WTC11 (cell line): ENCODE measurements at regions not wholly inside any gene's neighbourhood (a gene's known extent, or its start where the extent isn't known, plus 50 kb on each side); places are given as distances from the start of the nearest gene placed in this dataset.

Experiments
- AFF4 ChIP-seq: sonication (generic); formaldehyde crosslinking; IDR thresholded peaks from 2 replicates; pipeline ENCODE4 v1.8.1; 2023; ENCODE audit warnings: mild to moderate bottlenecking, missing genetic modification reagents, borderline replicate concordance
- ATF6 ChIP-seq: sonication (generic); formaldehyde crosslinking; IDR thresholded peaks from 2 replicates; pipeline ENCODE4 v1.8.1; 2023; ENCODE audit warnings: mild to moderate bottlenecking, missing genetic modification reagents
- CBFB ChIP-seq: sonication (generic); formaldehyde crosslinking; IDR thresholded peaks from 2 replicates; pipeline ENCODE4 v1.8.1; 2022; ENCODE audit warnings: mild to moderate bottlenecking, low read depth, missing genetic modification reagents
- CTCF ChIP-seq: fragments of 200-600 bp; IDR thresholded peaks from 2 replicates; pipeline ENCODE4 v1.8.0; 2022; ENCODE audit warnings: antibody characterized with exemption
- FOXP1 ChIP-seq: sonication (generic); formaldehyde crosslinking; IDR thresholded peaks from 2 replicates; pipeline ENCODE4 v1.8.0; 2022; ENCODE audit warnings: missing genetic modification reagents, mild to moderate bottlenecking, moderate library complexity, borderline replicate concordance
- IRF1 ChIP-seq: sonication (generic); formaldehyde crosslinking; IDR thresholded peaks from 2 replicates; pipeline ENCODE4 v1.8.0; 2023; ENCODE audit warnings: missing genetic modification reagents
- NR2C2 ChIP-seq: sonication (generic); formaldehyde crosslinking; IDR thresholded peaks from 2 replicates; pipeline ENCODE4 v1.8.0; 2022; ENCODE audit warnings: mild to moderate bottlenecking, missing genetic modification reagents
- PRDM15 ChIP-seq: sonication (generic); formaldehyde crosslinking; IDR thresholded peaks from 2 replicates; pipeline ENCODE4 v1.8.0; 2022; ENCODE audit warnings: missing genetic modification reagents
- USF1 ChIP-seq: sonication (generic); formaldehyde crosslinking; IDR thresholded peaks from 2 replicates; pipeline ENCODE4 v1.8.0; 2022; ENCODE audit warnings: mild to moderate bottlenecking, missing genetic modification reagents

GRCh38 chr6:45803071-45803470 lies 212.6 kb downstream of the CLIC5 start:
- TF ChIP-seq FOXP1 (CRISPR knock-in tag), result no peak
- no peak for TF ChIP-seq CTCF
- TF ChIP-seq USF1 (CRISPR knock-in tag), result no peak
- TF ChIP-seq CBFB (CRISPR knock-in tag), result no peak
- TF ChIP-seq ATF6 (CRISPR knock-in tag), result no peak
- no peak for TF ChIP-seq IRF1 (CRISPR knock-in tag)
- TF ChIP-seq PRDM15, result no peak
- TF ChIP-seq NR2C2 (CRISPR knock-in tag), result no peak
- no peak for TF ChIP-seq AFF4 (CRISPR knock-in tag)
